ENCODE measurements at regions not wholly inside any gene's neighbourhood (a gene's known extent, or its start where the extent isn't known, plus 50 kb on each side); places are given as distances from the start of the nearest gene placed in this dataset.

GRCh38 chr14:86574051-86574777 is 1044.3 kb downstream of the FLRT2 start:
- no peak for DNase-seq (ENCODE audit: extremely low spot score, unreplicated experiment)
- H3K4me3 Mint-ChIP-seq (ENCODE audit: unreplicated experiment) = peak overlapping the region; percentile 64
- H3K27me3 Mint-ChIP-seq (ENCODE audit: unreplicated experiment) = no peaks in the 10 kb centered on the region
- peaks cover 8% of the 10 kb centered on the region for H3K9me3 Mint-ChIP-seq (ENCODE audit: unreplicated experiment)
- peaks cover 27% of the 10 kb centered on the region for H3K4me1 Mint-ChIP-seq (ENCODE audit: unreplicated experiment)
- peak overlapping the region; percentile 46 for H3K27ac Mint-ChIP-seq (ENCODE audit: unreplicated experiment)
- H3K36me3 Mint-ChIP-seq (ENCODE audit: unreplicated experiment) = no peaks in the 10 kb centered on the region
- no peak for TF ChIP-seq CTCF (IDR thresholded peaks at IDR 0.05)

DNA sequence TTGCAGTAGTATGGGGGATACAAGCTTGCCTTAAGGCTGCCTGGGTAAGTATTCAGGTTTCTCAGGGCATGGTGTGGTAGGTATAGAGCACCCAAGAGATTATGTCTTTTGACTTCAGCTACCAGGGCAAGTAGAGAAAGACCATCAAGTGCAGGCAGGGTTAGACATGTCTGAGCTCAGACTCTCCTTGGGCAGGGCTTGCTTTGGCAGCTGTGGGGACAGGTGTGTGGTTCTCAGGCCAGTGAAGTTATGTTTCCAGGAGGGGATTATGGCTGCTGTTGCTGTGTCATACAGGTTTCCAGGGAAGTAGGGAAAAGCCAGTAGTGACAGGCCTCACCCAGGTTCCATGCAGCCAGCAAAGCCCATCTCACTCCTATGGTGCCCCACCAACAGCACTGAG is 1040.4 kb downstream of the FLRT2 start:
- peaks cover 1% of the 10 kb centered on the region for H3K36me3 Mint-ChIP-seq (ENCODE audit: unreplicated experiment)
- peaks cover 14% of the 10 kb centered on the region for H3K9me3 Mint-ChIP-seq (ENCODE audit: unreplicated experiment)
- no peak overlapping the region for H3K4me3 Mint-ChIP-seq (ENCODE audit: unreplicated experiment)
- TF ChIP-seq CTCF (IDR thresholded peaks at IDR 0.05) = no peak
- no peak for DNase-seq (ENCODE audit: extremely low spot score, unreplicated experiment)
- peaks cover 22% of the 10 kb centered on the region for H3K4me1 Mint-ChIP-seq (ENCODE audit: unreplicated experiment)
- H3K27me3 Mint-ChIP-seq (ENCODE audit: unreplicated experiment) = no peaks in the 10 kb centered on the region
- no peak overlapping the region for H3K27ac Mint-ChIP-seq (ENCODE audit: unreplicated experiment)

DNA sequence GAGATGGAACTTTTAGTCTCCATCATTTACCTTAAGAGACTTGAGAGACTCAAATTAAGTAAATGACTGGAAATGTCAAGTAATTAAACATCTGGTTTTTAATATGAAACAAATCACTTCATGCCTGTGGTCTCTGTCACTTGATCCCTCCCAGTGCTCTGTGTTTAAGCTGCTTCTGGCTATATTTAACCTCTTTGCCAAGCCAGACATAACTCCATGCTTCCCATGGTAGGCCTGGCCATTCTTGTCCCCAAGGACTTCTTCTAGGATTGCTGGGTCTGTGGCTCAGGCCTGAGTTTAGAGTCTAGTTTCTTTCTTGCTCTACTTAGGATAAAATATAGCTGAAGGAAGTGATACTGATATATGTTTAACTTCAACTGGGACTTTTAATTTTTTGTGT is 1013.6 kb downstream of the FLRT2 start:
- Mint-ChIP-seq H3K36me3 (ENCODE audit: unreplicated experiment) (no peaks in the 10 kb centered on the region), H3K9me3 (ENCODE audit: unreplicated experiment) (no peaks in the 10 kb centered on the region), H3K4me1 (ENCODE audit: unreplicated experiment) (peaks cover 48% of the 10 kb centered on the region), H3K27ac (ENCODE audit: unreplicated experiment) (no peak overlapping the region), H3K27me3 (ENCODE audit: unreplicated experiment) (no peaks in the 10 kb centered on the region), H3K4me3 (ENCODE audit: unreplicated experiment) (no peak overlapping the region)
- no peak for TF ChIP-seq CTCF (IDR thresholded peaks at IDR 0.05)
- DNase-seq (ENCODE audit: extremely low spot score, unreplicated experiment) = no peak

DNA sequence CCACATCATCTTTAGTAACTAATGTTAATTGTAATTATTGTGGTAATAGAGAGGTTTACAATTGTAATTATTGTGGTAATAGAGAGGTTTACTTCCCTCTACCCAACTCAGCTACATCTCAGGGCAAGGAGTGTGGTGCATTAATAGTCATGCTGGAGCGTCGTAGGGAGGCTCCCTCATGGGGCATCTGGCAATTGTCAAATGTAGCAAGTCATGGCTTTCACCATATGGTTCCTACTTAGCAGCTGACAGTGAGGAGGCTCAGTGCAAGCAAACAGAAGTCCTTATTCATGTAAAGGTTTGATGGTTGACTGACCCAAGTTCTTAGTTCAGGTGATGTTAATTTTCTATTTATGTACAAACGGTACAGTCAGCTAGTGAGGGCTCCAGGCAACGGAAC is 1012.0 kb downstream of the FLRT2 start:
- Mint-ChIP-seq H3K27me3 (ENCODE audit: unreplicated experiment) (no peaks in the 10 kb centered on the region), H3K9me3 (ENCODE audit: unreplicated experiment) (no peaks in the 10 kb centered on the region), H3K4me3 (ENCODE audit: unreplicated experiment) (no peak overlapping the region), H3K27ac (ENCODE audit: unreplicated experiment) (no peak overlapping the region), H3K4me1 (ENCODE audit: unreplicated experiment) (peaks cover 48% of the 10 kb centered on the region), H3K36me3 (ENCODE audit: unreplicated experiment) (no peaks in the 10 kb centered on the region)
- DNase-seq (ENCODE audit: extremely low spot score, unreplicated experiment) = no peak
- no peak for TF ChIP-seq CTCF (IDR thresholded peaks at IDR 0.05)

DNA sequence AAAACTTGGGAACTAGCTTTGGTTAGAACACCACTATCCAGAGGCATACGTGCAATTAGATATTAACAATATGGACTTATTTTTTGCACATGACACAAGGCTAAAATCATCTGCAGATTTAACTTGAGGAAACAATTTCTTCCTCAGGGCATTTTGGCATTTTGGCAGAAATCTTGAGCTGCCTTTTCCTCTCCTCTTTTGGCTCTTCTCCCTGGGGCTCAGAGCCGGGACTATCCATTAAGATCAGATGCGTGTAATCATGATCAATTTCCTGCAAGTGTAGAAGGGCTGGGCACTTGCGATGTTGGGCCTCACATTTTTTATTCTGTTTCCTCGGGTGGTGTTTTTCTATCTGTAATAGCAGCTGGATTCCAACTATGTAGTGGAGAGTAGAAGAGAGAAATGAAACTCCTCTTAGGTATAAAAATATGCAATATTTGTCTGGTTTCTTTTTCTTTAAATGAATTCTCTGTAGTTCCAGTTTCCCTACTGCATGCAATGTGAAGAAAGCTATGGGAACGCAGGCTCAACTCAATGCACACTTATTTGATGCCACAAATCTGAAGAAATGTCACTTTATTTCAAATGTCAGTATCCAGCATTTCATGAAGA is 1010.8 kb downstream of the FLRT2 start:
- peak overlapping the region; percentile 82 for H3K27ac Mint-ChIP-seq (ENCODE audit: unreplicated experiment)

More for the DNA sequence above, 1010.8 kb downstream of the FLRT2 start:
- Mint-ChIP-seq H3K4me1 (ENCODE audit: unreplicated experiment) (peaks cover 48% of the 10 kb centered on the region), H3K27me3 (ENCODE audit: unreplicated experiment) (no peaks in the 10 kb centered on the region), H3K9me3 (ENCODE audit: unreplicated experiment) (no peaks in the 10 kb centered on the region), H3K4me3 (ENCODE audit: unreplicated experiment) (peak overlapping the region; percentile 36), H3K36me3 (ENCODE audit: unreplicated experiment) (no peaks in the 10 kb centered on the region)
- no peak for DNase-seq (ENCODE audit: extremely low spot score, unreplicated experiment)
- TF ChIP-seq CTCF (IDR thresholded peaks at IDR 0.05) = no peak

Data from osteocyte (in vitro differentiated cells).